Endothelial cell of umbilical vein (primary cell): ENCODE measurements at regions not wholly inside any gene's neighbourhood (a gene's known extent, or its start where the extent isn't known, plus 50 kb on each side); places are given as distances from the start of the nearest gene placed in this dataset.

Experiments used
- CTCF ChIP-seq, 2 donors: IDR thresholded peaks; 1 replicate in 1 of 2; 2 replicates in 1 of 2; pipeline ENCODE4 v1.5.1; 2011; ENCODE audit warnings: low read length in 2 of 2, mild to moderate bottlenecking in 2 of 2, moderate library complexity in 2 of 2, control low read depth in 1 of 2, inconsistent platforms in 1 of 2, low read depth in 1 of 2; ENCODE audit not compliant: insufficient read depth in 1 of 2; ENCODE audit errors: extremely low read depth in 1 of 2
- MAX ChIP-seq: IDR thresholded peaks from 2 replicates; pipeline ENCODE4 v1.6.1; 2011; ENCODE audit not compliant: insufficient read depth, insufficient read length
- MYC ChIP-seq: IDR thresholded peaks from one replicate; pipeline ENCODE4 v1.6.1; 2011; ENCODE audit warnings: mild to moderate bottlenecking, low read depth, low read length
- POLR2A ChIP-seq: IDR thresholded peaks from 2 replicates; pipeline ENCODE4 v1.6.1; 2012; ENCODE audit warnings: low read depth, mild to moderate bottlenecking, control low read depth, low read length
- POLR2AphosphoS5 ChIP-seq: IDR thresholded peaks from 2 replicates; pipeline ENCODE4 v1.6.1; 2012; ENCODE audit warnings: low read depth, mild to moderate bottlenecking, control low read depth, low read length, moderate library complexity; ENCODE audit not compliant: insufficient read depth

- TF ChIP-seq CTCF (IDR thresholded peaks at IDR 0.05; ENCODE audit: extremely low read depth in 1 of 2, insufficient read depth in 1 of 2, low read depth in 1 of 2, low read length in 2 of 2) = no peak
- TF ChIP-seq POLR2A = no peak
- TF ChIP-seq MAX = no peak
- TF ChIP-seq POLR2AphosphoS5 = no peak
- TF ChIP-seq MYC = no peak
Measured at GRCh38 chrX:69321789-69322188, 156.5 kb upstream of the PJA1 start.
